K562 (cell line): ENCODE measurements at regions not wholly inside any gene's neighbourhood (a gene's known extent, or its start where the extent isn't known, plus 50 kb on each side); places are given as distances from the start of the nearest gene placed in this dataset.
A peak's percentile ranks its signal among the peaks of the same experiment; 100 is the strongest.

ENCODE experiments used
- CBX2 ChIP-seq: fragments of 200-600 bp; sonication (generic); IDR thresholded peaks from one replicate; pipeline ENCODE4 v1.6.1; 2012; ENCODE audit warnings: mild to moderate bottlenecking, low read length, inconsistent platforms; ENCODE audit not compliant: insufficient read depth, poor library complexity, severe bottlenecking
- DPF2 ChIP-seq: fragments of 450-650 bp; IDR thresholded peaks from 2 replicates; pipeline ENCODE4 v1.6.1; 2016
- ETV5 ChIP-seq: sonication (generic); formaldehyde crosslinking; IDR thresholded peaks from 2 replicates; pipeline ENCODE4 v1.4.0; 2020; ENCODE audit warnings: low read depth, mild to moderate bottlenecking, missing genetic modification reagents
- POLR3G ChIP-seq: IDR thresholded peaks from 2 replicates; pipeline ENCODE4 v1.6.1; 2011; ENCODE audit not compliant: insufficient read length, insufficient replicate concordance; ENCODE audit errors: extremely low read depth
- TBL1XR1 ChIP-seq, 2 experiments: IDR thresholded peaks; 2 replicates each; pipeline ENCODE4 v1.6.1; 2012; ENCODE audit warnings: improper control_type of control experiment in 2 of 2, low read length in 2 of 2, mild to moderate bottlenecking in 1 of 2
- ZNF644 ChIP-seq: fragments of 200-800 bp; sonication (Bioruptor generic); IDR thresholded peaks from 2 replicates; pipeline ENCODE4 v1.6.1; 2016; ENCODE audit warnings: low read depth, missing genetic modification characterization, missing compliant biosample characterization
- TF ChIP-seq, protein P1 (sequence below), 2 experiments: fragments of 450-650 bp; formaldehyde crosslinking in 1 of 2; IDR thresholded peaks; 2 replicates each; pipeline versions ENCODE4 v1.4.0 to v1.6.1; 2014 to 2020; ENCODE audit warnings: mild to moderate bottlenecking in 2 of 2, borderline replicate concordance in 1 of 2, low read depth in 1 of 2
- TF ChIP-seq, protein P2 (sequence below): sonication (generic); IDR thresholded peaks from 2 replicates; pipeline ENCODE4 v1.6.1; 2016
- TF ChIP-seq, protein P3 (sequence below), 3 experiments: IDR thresholded peaks in 2 of 3; conservative IDR thresholded peaks in 1 of 3; 2 replicates each; pipeline ENCODE4 v1.5.1; 2011 to 2012; ENCODE audit warnings: low read length in 3 of 3, mild to moderate bottlenecking in 3 of 3, control low read depth in 2 of 3, improper control_type of control experiment in 1 of 3, inconsistent platforms in 1 of 3, low read depth in 1 of 3, mixed read lengths in 1 of 3, moderate library complexity in 1 of 3; ENCODE audit not compliant: insufficient read depth in 2 of 3
- TF ChIP-seq, protein P4 (sequence below): fragments of 450-650 bp; IDR thresholded peaks from 2 replicates; pipeline ENCODE4 v1.6.1; 2018; ENCODE audit not compliant: partially characterized antibody

- TF ChIP-seq, protein P1, sequence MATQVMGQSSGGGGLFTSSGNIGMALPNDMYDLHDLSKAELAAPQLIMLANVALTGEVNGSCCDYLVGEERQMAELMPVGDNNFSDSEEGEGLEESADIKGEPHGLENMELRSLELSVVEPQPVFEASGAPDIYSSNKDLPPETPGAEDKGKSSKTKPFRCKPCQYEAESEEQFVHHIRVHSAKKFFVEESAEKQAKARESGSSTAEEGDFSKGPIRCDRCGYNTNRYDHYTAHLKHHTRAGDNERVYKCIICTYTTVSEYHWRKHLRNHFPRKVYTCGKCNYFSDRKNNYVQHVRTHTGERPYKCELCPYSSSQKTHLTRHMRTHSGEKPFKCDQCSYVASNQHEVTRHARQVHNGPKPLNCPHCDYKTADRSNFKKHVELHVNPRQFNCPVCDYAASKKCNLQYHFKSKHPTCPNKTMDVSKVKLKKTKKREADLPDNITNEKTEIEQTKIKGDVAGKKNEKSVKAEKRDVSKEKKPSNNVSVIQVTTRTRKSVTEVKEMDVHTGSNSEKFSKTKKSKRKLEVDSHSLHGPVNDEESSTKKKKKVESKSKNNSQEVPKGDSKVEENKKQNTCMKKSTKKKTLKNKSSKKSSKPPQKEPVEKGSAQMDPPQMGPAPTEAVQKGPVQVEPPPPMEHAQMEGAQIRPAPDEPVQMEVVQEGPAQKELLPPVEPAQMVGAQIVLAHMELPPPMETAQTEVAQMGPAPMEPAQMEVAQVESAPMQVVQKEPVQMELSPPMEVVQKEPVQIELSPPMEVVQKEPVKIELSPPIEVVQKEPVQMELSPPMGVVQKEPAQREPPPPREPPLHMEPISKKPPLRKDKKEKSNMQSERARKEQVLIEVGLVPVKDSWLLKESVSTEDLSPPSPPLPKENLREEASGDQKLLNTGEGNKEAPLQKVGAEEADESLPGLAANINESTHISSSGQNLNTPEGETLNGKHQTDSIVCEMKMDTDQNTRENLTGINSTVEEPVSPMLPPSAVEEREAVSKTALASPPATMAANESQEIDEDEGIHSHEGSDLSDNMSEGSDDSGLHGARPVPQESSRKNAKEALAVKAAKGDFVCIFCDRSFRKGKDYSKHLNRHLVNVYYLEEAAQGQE (IDR thresholded peaks at IDR 0.05; ENCODE audit: borderline replicate concordance): peak; percentile 30; the same call in 1 of the 2 replicates
- TF ChIP-seq, protein P1 (CRISPR knock-in tag; IDR thresholded peaks at IDR 0.05; ENCODE audit: low read depth): no peak
- TF ChIP-seq DPF2 (0 out of 2 replicates have a peak, but pooled peaks have one; percentile 13), ZNF644 (tag) (no peak), CBX2 (no peak), POLR3G (no peak), TBL1XR1 (IDR thresholded peaks at IDR 0.05; ENCODE audit: low read length in 2 of 2) (0 out of 4 replicates have a peak, but pooled peaks of 1 of the 2 experiments have one; percentile 21), ETV5 (CRISPR knock-in tag) (peak; percentile 68; the same call in 1 of the 2 replicates)
- TF ChIP-seq, protein P2, sequence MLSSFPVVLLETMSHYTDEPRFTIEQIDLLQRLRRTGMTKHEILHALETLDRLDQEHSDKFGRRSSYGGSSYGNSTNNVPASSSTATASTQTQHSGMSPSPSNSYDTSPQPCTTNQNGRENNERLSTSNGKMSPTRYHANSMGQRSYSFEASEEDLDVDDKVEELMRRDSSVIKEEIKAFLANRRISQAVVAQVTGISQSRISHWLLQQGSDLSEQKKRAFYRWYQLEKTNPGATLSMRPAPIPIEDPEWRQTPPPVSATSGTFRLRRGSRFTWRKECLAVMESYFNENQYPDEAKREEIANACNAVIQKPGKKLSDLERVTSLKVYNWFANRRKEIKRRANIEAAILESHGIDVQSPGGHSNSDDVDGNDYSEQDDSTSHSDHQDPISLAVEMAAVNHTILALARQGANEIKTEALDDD: no peak
- TF ChIP-seq, protein P3, sequence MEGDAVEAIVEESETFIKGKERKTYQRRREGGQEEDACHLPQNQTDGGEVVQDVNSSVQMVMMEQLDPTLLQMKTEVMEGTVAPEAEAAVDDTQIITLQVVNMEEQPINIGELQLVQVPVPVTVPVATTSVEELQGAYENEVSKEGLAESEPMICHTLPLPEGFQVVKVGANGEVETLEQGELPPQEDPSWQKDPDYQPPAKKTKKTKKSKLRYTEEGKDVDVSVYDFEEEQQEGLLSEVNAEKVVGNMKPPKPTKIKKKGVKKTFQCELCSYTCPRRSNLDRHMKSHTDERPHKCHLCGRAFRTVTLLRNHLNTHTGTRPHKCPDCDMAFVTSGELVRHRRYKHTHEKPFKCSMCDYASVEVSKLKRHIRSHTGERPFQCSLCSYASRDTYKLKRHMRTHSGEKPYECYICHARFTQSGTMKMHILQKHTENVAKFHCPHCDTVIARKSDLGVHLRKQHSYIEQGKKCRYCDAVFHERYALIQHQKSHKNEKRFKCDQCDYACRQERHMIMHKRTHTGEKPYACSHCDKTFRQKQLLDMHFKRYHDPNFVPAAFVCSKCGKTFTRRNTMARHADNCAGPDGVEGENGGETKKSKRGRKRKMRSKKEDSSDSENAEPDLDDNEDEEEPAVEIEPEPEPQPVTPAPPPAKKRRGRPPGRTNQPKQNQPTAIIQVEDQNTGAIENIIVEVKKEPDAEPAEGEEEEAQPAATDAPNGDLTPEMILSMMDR (IDR thresholded peaks at IDR 0.05 in 2 of 3, conservative IDR thresholded peaks at IDR 0.05 in 1 of 3; ENCODE audit: insufficient read depth in 2 of 3, low read depth in 1 of 3, low read length in 3 of 3): peak in 2 of 3 experiments; percentile 7 to 41; a peak in 2 of 6 replicates
- TF ChIP-seq, protein P4, sequence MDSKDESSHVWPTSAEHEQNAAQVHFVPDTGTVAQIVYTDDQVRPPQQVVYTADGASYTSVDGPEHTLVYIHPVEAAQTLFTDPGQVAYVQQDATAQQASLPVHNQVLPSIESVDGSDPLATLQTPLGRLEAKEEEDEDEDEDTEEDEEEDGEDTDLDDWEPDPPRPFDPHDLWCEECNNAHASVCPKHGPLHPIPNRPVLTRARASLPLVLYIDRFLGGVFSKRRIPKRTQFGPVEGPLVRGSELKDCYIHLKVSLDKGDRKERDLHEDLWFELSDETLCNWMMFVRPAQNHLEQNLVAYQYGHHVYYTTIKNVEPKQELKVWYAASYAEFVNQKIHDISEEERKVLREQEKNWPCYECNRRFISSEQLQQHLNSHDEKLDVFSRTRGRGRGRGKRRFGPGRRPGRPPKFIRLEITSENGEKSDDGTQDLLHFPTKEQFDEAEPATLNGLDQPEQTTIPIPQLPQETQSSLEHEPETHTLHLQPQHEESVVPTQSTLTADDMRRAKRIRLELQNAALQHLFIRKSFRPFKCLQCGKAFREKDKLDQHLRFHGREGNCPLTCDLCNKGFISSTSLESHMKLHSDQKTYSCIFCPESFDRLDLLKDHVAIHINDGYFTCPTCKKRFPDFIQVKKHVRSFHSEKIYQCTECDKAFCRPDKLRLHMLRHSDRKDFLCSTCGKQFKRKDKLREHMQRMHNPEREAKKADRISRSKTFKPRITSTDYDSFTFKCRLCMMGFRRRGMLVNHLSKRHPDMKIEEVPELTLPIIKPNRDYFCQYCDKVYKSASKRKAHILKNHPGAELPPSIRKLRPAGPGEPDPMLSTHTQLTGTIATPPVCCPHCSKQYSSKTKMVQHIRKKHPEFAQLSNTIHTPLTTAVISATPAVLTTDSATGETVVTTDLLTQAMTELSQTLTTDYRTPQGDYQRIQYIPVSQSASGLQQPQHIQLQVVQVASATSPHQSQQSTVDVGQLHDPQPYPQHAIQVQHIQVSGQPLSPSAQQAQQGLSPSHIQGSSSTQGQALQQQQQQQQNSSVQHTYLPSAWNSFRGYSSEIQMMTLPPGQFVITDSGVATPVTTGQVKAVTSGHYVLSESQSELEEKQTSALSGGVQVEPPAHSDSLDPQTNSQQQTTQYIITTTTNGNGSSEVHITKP: peak; percentile 73
Observed at GRCh38 chr2:217058791-217059755, 199.2 kb upstream of the TNP1 start (continued).
